ENCODE measurements at regions not wholly inside any gene's neighbourhood (a gene's known extent, or its start where the extent isn't known, plus 50 kb on each side); places are given as distances from the start of the nearest gene placed in this dataset.

GRCh38 chr3:153355559-153355958, 193.5 kb downstream of the RAP2B start:
- no peak for TF ChIP-seq CTCF (conservative IDR thresholded peaks at IDR 0.05 in 1 of 2, IDR thresholded peaks at IDR 0.05 in 1 of 2; ENCODE audit: low read depth in 1 of 2, low read length in 2 of 2)
- TF ChIP-seq EZH2 (IDR thresholded peaks at IDR 0.05; ENCODE audit: low read length, missing control alignments) = no peak

Data from fibroblast of lung (primary cell).